ENCODE measurements at regions not wholly inside any gene's neighbourhood (a gene's known extent, or its start where the extent isn't known, plus 50 kb on each side); places are given as distances from the start of the nearest gene placed in this dataset.

GRCh38 chr22:48287031-48287430 is 1524.6 kb downstream of the TBC1D22A start:
- H3K9ac ChIP-seq (ENCODE audit: low read length in 2 of 2): no peak overlapping the region

GRCh38 chr22:48284671-48285070 is 1522.2 kb downstream of the TBC1D22A start:
- H3K36me3 ChIP-seq (ENCODE audit: control insufficient read depth in 2 of 2, insufficient read depth in 2 of 2, low read length in 2 of 2): no peaks in the 10 kb centered on the region
- H3K4me1 ChIP-seq (ENCODE audit: control insufficient read depth, insufficient read depth, low read length): no peaks in the 10 kb centered on the region
- no peaks in the 10 kb centered on the region for H3K27me3 ChIP-seq (ENCODE audit: control insufficient read depth in 1 of 2, insufficient read depth in 2 of 2, low read length in 2 of 2)
- H3K9ac ChIP-seq (ENCODE audit: low read length in 2 of 2): no peak overlapping the region
- H3K4me3 ChIP-seq (ENCODE audit: low read length in 2 of 2): no peak overlapping the region
- H3K9me3 ChIP-seq (ENCODE audit: control insufficient read depth in 2 of 2, low read length in 2 of 2): peaks cover 3 to 6% of the 10 kb centered on the region in 2 donors
- H3K27ac ChIP-seq (ENCODE audit: low read length): no peak overlapping the region

More at GRCh38 chr22:48287031-48287430, 1524.6 kb downstream of the TBC1D22A start:
- H3K36me3 ChIP-seq (ENCODE audit: control insufficient read depth in 2 of 2, insufficient read depth in 2 of 2, low read length in 2 of 2): no peaks in the 10 kb centered on the region
- peaks cover 0 to 3% of the 10 kb centered on the region in 2 donors for H3K9me3 ChIP-seq (ENCODE audit: control insufficient read depth in 2 of 2, low read length in 2 of 2)
- H3K4me3 ChIP-seq (ENCODE audit: low read length in 2 of 2): no peak overlapping the region
- no peaks in the 10 kb centered on the region for H3K27me3 ChIP-seq (ENCODE audit: control insufficient read depth in 1 of 2, insufficient read depth in 2 of 2, low read length in 2 of 2)
- no peaks in the 10 kb centered on the region for H3K4me1 ChIP-seq (ENCODE audit: control insufficient read depth, insufficient read depth, low read length)
- no peak overlapping the region for H3K27ac ChIP-seq (ENCODE audit: low read length)

- Histone ChIP-seq H3K27ac (ENCODE audit: low read length) (no peak overlapping the region), H3K9ac (ENCODE audit: low read length in 2 of 2) (no peak overlapping the region), H3K27me3 (ENCODE audit: control insufficient read depth in 1 of 2, insufficient read depth in 2 of 2, low read length in 2 of 2) (no peaks in the 10 kb centered on the region), H3K36me3 (ENCODE audit: control insufficient read depth in 2 of 2, insufficient read depth in 2 of 2, low read length in 2 of 2) (no peaks in the 10 kb centered on the region), H3K9me3 (ENCODE audit: control insufficient read depth in 2 of 2, low read length in 2 of 2) (peaks cover 3 to 6% of the 10 kb centered on the region in 2 donors), H3K4me3 (ENCODE audit: low read length in 2 of 2) (no peak overlapping the region), H3K4me1 (ENCODE audit: control insufficient read depth, insufficient read depth, low read length) (no peaks in the 10 kb centered on the region)
These were observed 1520.4 kb downstream of the TBC1D22A start for GRCh38 chr22:48282804-48283203.

- Histone ChIP-seq H3K4me3 (ENCODE audit: low read length in 2 of 2) (no peak overlapping the region), H3K9me3 (ENCODE audit: control insufficient read depth in 2 of 2, low read length in 2 of 2) (peaks cover 0 to 6% of the 10 kb centered on the region in 2 donors), H3K36me3 (ENCODE audit: control insufficient read depth in 2 of 2, insufficient read depth in 2 of 2, low read length in 2 of 2) (no peaks in the 10 kb centered on the region), H3K4me1 (ENCODE audit: control insufficient read depth, insufficient read depth, low read length) (no peaks in the 10 kb centered on the region), H3K27me3 (ENCODE audit: control insufficient read depth in 1 of 2, insufficient read depth in 2 of 2, low read length in 2 of 2) (peaks cover 4 to 9% of the 10 kb centered on the region in 2 donors), H3K9ac (ENCODE audit: low read length in 2 of 2) (no peak overlapping the region), H3K27ac (ENCODE audit: low read length) (no peak overlapping the region)
These were observed 1517.0 kb downstream of the TBC1D22A start for GRCh38 chr22:48279461-48279756.

- no peak overlapping the region for H3K9ac ChIP-seq (ENCODE audit: low read length in 2 of 2)
- no peaks in the 10 kb centered on the region for H3K36me3 ChIP-seq (ENCODE audit: control insufficient read depth in 2 of 2, insufficient read depth in 2 of 2, low read length in 2 of 2)
- H3K27ac ChIP-seq (ENCODE audit: low read length): no peak overlapping the region
- no peak overlapping the region for H3K4me3 ChIP-seq (ENCODE audit: low read length in 2 of 2)
- H3K4me1 ChIP-seq (ENCODE audit: control insufficient read depth, insufficient read depth, low read length): no peaks in the 10 kb centered on the region
- peaks cover 0 to 6% of the 10 kb centered on the region in 2 donors for H3K9me3 ChIP-seq (ENCODE audit: control insufficient read depth in 2 of 2, low read length in 2 of 2)
- H3K27me3 ChIP-seq (ENCODE audit: control insufficient read depth in 1 of 2, insufficient read depth in 2 of 2, low read length in 2 of 2): peaks cover 4 to 9% of the 10 kb centered on the region in 2 donors
These were observed 1516.4 kb downstream of the TBC1D22A start for GRCh38 chr22:48278620-48279460.

- Histone ChIP-seq H3K36me3 (ENCODE audit: control insufficient read depth in 2 of 2, insufficient read depth in 2 of 2, low read length in 2 of 2) (no peaks in the 10 kb centered on the region), H3K27ac (ENCODE audit: low read length) (no peak overlapping the region), H3K27me3 (ENCODE audit: control insufficient read depth in 1 of 2, insufficient read depth in 2 of 2, low read length in 2 of 2) (peaks cover 4 to 9% of the 10 kb centered on the region in 2 donors)
These were observed 1515.6 kb downstream of the TBC1D22A start for GRCh38 chr22:48277868-48278581.

GRCh38 chr22:48276994-48277867 is 1514.8 kb downstream of the TBC1D22A start:
- no peaks in the 10 kb centered on the region for H3K4me1 ChIP-seq (ENCODE audit: control insufficient read depth, insufficient read depth, low read length)
- H3K27me3 ChIP-seq (ENCODE audit: control insufficient read depth in 1 of 2, insufficient read depth in 2 of 2, low read length in 2 of 2): peaks cover 4 to 9% of the 10 kb centered on the region in 2 donors
- H3K4me3 ChIP-seq (ENCODE audit: low read length in 2 of 2): no peak overlapping the region
- no peak overlapping the region for H3K9ac ChIP-seq (ENCODE audit: low read length in 2 of 2)
- no peaks in the 10 kb centered on the region for H3K36me3 ChIP-seq (ENCODE audit: control insufficient read depth in 2 of 2, insufficient read depth in 2 of 2, low read length in 2 of 2)
- H3K9me3 ChIP-seq (ENCODE audit: control insufficient read depth in 2 of 2, low read length in 2 of 2): peaks cover 0 to 9% of the 10 kb centered on the region in 2 donors
- H3K27ac ChIP-seq (ENCODE audit: low read length): no peak overlapping the region

More at GRCh38 chr22:48277868-48278581, 1515.6 kb downstream of the TBC1D22A start:
- Histone ChIP-seq H3K4me1 (ENCODE audit: control insufficient read depth, insufficient read depth, low read length) (no peaks in the 10 kb centered on the region), H3K9me3 (ENCODE audit: control insufficient read depth in 2 of 2, low read length in 2 of 2) (peaks cover 0 to 9% of the 10 kb centered on the region in 2 donors), H3K4me3 (ENCODE audit: low read length in 2 of 2) (no peak overlapping the region), H3K9ac (ENCODE audit: low read length in 2 of 2) (no peak overlapping the region)

GRCh38 chr22:48275412-48275811 is 1513.0 kb downstream of the TBC1D22A start:
- H3K27ac ChIP-seq (ENCODE audit: low read length): no peak overlapping the region
- no peak overlapping the region for H3K4me3 ChIP-seq (ENCODE audit: low read length in 2 of 2)
- H3K9me3 ChIP-seq (ENCODE audit: control insufficient read depth in 2 of 2, low read length in 2 of 2): peaks cover 0 to 3% of the 10 kb centered on the region in 2 donors
- H3K27me3 ChIP-seq (ENCODE audit: control insufficient read depth in 1 of 2, insufficient read depth in 2 of 2, low read length in 2 of 2): peaks cover 4 to 12% of the 10 kb centered on the region in 2 donors
- no peaks in the 10 kb centered on the region for H3K36me3 ChIP-seq (ENCODE audit: control insufficient read depth in 2 of 2, insufficient read depth in 2 of 2, low read length in 2 of 2)
- H3K4me1 ChIP-seq (ENCODE audit: control insufficient read depth, insufficient read depth, low read length): no peaks in the 10 kb centered on the region
- H3K9ac ChIP-seq (ENCODE audit: low read length in 2 of 2): no peak overlapping the region

- H3K27me3 ChIP-seq (ENCODE audit: control insufficient read depth in 1 of 2, insufficient read depth in 2 of 2, low read length in 2 of 2): peaks cover 5 to 16% of the 10 kb centered on the region in 2 donors
- H3K4me3 ChIP-seq (ENCODE audit: low read length in 2 of 2): no peak overlapping the region
- H3K4me1 ChIP-seq (ENCODE audit: control insufficient read depth, insufficient read depth, low read length): no peaks in the 10 kb centered on the region
- no peaks in the 10 kb centered on the region for H3K36me3 ChIP-seq (ENCODE audit: control insufficient read depth in 2 of 2, insufficient read depth in 2 of 2, low read length in 2 of 2)
- H3K9ac ChIP-seq (ENCODE audit: low read length in 2 of 2): no peak overlapping the region
- no peak overlapping the region for H3K27ac ChIP-seq (ENCODE audit: low read length)
- peaks cover 0 to 3% of the 10 kb centered on the region in 2 donors for H3K9me3 ChIP-seq (ENCODE audit: control insufficient read depth in 2 of 2, low read length in 2 of 2)
These were observed 1508.3 kb downstream of the TBC1D22A start for GRCh38 chr22:48270731-48271130.

GRCh38 chr22:48268771-48269552 is 1506.5 kb downstream of the TBC1D22A start:
- Histone ChIP-seq H3K9ac (ENCODE audit: low read length in 2 of 2) (no peak overlapping the region), H3K9me3 (ENCODE audit: control insufficient read depth in 2 of 2, low read length in 2 of 2) (peaks cover 0 to 3% of the 10 kb centered on the region in 2 donors), H3K27ac (ENCODE audit: low read length) (no peak overlapping the region), H3K4me3 (ENCODE audit: low read length in 2 of 2) (no peak overlapping the region), H3K27me3 (ENCODE audit: control insufficient read depth in 1 of 2, insufficient read depth in 2 of 2, low read length in 2 of 2) (peaks cover 5 to 16% of the 10 kb centered on the region in 2 donors), H3K36me3 (ENCODE audit: control insufficient read depth in 2 of 2, insufficient read depth in 2 of 2, low read length in 2 of 2) (no peaks in the 10 kb centered on the region), H3K4me1 (ENCODE audit: control insufficient read depth, insufficient read depth, low read length) (no peaks in the 10 kb centered on the region)

Measured in stomach smooth muscle (tissue), 2 donors.